GM21619 (cell line): ENCODE measurements at regions not wholly inside any gene's neighbourhood (a gene's known extent, or its start where the extent isn't known, plus 50 kb on each side); places are given as distances from the start of the nearest gene placed in this dataset.

ENCODE experiments used
- ATAC-seq: cut with Tn5 transposase; IDR thresholded peaks from one replicate; pipeline ENCODE4 v1.9.1; 2021; ENCODE audit not compliant: unreplicated experiment

DNA sequence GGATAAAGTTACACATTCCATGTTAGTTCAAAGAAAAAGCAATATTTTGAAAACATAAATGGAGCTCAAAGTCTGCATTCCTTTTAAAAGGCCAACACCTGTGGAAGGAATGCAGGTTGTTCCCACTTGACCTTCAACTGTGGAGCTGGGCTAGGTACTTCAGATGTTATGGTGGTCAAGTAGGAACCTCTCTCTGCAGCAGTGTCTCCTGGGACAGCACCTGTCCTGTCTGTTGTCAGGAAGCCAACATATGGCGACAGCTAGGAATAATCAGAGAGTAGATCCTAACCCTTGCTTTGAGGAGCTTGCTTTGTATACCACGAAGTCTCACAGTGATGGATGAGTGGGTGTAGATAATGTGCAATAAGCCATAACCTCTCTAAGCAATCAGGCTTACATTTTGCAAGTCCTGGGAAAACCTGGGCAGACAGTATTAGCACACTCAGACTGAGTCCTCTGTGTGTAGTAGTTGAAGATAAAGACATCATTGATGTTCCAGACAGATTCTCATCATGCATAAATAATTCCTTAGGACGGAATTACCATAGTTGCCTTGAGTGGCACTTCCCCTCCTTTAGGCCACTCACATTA is 347.5 kb downstream of the PRL start:
- ATAC-seq = no peak

GRCh38 chr6:21952367-21952766 is 344.5 kb downstream of the PRL start:
- no peak for ATAC-seq

- ATAC-seq = no peak
Observed at GRCh38 chr6:21953831-21954801, 342.7 kb downstream of the PRL start.

GRCh38 chr6:21955053-21955595 is 341.7 kb downstream of the PRL start:
- no peak for ATAC-seq

DNA sequence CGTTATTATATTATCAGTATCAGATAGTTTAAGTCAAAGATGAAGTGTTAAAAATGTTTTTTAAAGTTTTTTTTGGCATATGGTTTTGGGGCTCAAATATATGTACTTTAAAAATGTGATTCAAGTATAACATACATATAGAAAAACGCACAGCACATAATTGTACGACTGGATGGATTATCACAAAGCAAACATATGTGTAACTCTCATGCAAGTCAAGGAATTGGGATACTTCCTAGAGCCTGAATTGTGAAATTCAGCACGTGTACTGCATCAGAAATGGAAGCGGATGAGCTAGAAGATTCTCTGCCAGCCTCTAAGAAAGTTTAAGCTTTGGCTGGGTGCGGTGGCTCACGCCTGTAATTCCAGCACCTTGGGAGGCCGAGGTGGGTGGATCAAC is 340.9 kb downstream of the PRL start:
- ATAC-seq = no peak

- ATAC-seq = no peak
Observed at GRCh38 chr6:21958428-21958827, 338.4 kb downstream of the PRL start.

- ATAC-seq = no peak
Observed at GRCh38 chr6:21961226-21961625, 335.6 kb downstream of the PRL start.

GRCh38 chr6:21965016-21965415 is 331.8 kb downstream of the PRL start:
- no peak for ATAC-seq

DNA sequence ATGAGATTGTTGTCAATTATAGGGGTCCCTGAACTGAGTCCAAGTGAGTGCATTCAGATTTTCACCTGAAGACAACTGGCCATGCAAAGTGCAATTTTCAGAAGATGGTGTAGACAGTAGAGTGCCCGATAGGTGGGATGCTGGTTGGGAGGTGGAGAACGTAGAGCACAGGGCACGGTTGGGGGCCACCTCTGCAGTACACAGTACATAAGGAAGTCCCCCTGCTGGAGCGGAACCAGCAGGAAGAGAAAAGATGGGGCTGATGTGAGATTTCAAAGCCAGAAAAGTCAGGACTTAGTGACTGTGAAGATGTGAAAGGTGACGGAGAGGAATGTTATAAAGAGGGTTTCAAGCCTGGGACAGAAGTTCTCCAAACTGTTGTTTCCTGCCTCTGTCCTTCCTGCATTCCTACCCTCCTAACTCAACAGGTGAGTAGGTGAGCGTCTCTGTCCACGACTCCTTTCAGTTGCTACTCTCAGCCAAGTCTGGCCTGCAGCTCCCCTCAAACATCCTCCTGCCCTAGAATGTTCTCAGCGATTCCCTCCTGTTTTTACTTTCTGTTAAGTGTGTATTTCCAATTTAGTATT is 330.8 kb downstream of the PRL start:
- ATAC-seq = no peak

GRCh38 chr6:21967056-21967974 is 329.5 kb downstream of the PRL start:
- no peak for ATAC-seq

GRCh38 chr6:21968411-21968810 is 328.4 kb downstream of the PRL start:
- no peak for ATAC-seq

- no peak for ATAC-seq
Observed at GRCh38 chr6:21969192-21969591, 327.6 kb downstream of the PRL start.

DNA sequence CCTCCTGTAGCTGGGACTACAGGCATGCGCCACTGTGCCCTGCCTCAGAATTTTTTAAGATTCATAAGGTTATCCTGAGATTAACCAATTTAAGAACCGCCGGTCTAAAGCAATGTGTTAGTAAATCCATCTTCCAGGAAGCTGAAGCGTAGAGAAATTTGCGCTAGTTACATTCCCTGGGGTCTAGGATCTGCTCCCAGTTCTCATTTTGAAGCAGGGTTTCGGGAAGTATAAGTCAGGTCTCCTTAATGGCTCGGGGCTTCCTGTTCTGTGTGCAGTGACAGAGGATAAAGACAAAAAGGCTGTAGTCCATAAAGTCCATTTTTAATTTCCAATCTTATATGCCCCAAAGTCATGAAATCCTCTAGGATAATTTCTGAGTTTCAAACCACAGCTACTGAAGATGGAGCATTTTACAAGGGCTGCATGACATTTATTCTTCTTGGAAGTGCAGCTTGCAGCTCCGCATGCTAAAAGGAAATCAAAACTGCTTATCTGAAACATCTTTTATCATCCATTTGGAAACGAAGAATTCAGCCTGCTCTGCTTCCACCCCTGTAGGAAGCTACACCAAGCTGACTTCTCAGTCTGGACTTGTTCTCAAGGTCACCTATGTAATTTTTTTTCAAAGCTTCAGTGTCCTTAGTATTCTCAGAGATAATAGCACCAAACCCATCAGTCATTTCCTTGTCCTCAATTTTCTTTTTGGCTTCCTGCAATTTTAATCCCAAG is 326.1 kb downstream of the PRL start:
- no peak for ATAC-seq

DNA sequence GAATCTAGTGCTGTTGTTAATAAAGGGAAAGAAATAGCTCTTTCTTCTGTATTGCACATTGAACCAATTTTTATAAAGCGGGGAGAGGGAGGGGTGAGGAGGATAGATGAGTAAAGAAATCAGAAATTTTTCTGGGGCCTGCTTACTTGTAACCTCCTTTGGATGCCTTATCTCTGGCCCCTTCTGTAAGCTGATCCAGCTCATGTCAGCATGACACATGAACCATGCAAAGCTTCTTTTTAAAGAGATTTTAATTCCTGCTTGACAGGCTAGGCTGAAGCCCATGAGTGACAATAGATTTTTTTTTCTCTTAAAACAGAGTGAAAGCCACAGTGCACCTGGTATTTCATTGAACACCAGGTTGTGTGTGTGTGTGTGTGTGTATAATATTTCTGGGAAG is 325.3 kb downstream of the PRL start:
- no peak for ATAC-seq

DNA sequence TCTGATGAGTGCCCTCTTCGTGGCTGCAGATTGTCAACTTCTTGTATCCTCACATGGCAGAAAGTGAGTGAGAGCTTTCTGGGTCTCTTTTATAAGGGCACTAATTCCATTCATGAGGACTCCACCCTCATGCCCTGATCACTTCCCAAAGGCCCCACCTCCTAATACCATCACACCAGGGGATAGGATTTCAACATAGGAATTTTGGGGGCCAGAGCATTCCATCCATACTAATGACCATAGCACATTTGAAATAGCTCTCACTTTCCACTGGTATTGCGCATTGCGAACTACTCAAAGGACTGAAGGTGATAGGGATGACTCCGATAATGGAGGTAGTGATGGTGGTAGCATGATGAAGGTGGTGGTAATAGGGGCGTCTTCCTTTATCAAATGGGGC is 324.3 kb downstream of the PRL start:
- ATAC-seq = no peak

DNA sequence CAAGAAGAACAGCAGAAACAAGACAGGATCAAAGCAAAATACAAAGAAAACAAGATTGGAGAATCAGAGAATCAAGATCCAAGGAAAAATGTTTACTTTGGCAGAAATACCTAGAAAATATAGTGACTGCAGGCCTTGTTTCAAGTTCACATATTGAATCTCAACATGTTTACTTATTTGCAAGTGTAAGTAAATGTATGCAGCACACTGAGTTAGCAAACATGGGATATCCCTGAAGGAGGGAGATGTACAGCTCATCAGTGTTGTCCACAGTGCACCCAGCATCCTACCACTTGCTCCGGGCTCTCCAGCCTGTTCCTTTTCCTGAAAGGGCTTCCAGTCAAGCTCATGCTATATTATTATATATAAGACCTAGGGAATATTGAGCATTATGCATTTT is 319.5 kb downstream of the PRL start:
- no peak for ATAC-seq

GRCh38 chr6:21981235-21981833 is 315.5 kb downstream of the PRL start:
- ATAC-seq = no peak

- no peak for ATAC-seq
Observed at GRCh38 chr6:21984135-21984534, 312.7 kb downstream of the PRL start.

DNA sequence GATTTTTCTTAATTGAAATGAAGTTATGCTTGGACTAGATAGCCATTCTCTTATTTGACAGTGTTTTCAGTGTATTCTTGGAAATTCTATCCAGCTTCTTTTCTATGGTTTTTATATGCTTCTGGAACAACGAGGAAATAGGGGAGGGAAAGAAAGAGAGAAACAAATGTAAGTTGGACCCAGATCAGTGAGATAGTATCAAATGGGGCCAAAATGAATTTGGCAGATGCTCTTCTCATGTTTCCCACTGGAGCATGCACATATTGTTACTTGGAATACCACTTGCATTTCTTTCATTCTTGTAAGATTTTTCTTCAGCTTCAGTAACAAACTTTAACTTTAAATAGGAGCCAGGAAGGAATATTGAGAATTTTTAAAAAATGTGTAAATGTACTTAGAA is 312.3 kb downstream of the PRL start:
- ATAC-seq = no peak

GRCh38 chr6:21985904-21986303 is 310.9 kb downstream of the PRL start:
- ATAC-seq = no peak
